DND-41 (cell line): ENCODE measurements at regions not wholly inside any gene's neighbourhood (a gene's known extent, or its start where the extent isn't known, plus 50 kb on each side); places are given as distances from the start of the nearest gene placed in this dataset.

ENCODE experiments used
- ATAC-seq: fragments of 200-7000 bp; cut with Tn5 transposase; 3 replicates; pipeline ENCODE4 v1.9.1; 2021; ENCODE audit warnings: low read depth; ENCODE audit not compliant: insufficient read depth
- DNase-seq: peaks from one replicate; pipeline ENCODE4 v3.0.0-alpha.2; 2020
- H2AFZ ChIP-seq: 2 replicates; pipeline ENCODE4 v1.6.0; 2012; ENCODE audit warnings: low read depth, low read length
- H3K27ac ChIP-seq: 2 replicates; pipeline ENCODE4 v1.5.1; 2012; ENCODE audit warnings: low read length, inconsistent platforms
- H3K27me3 ChIP-seq: fragments of 200-600 bp; sonication (generic); 2 replicates; pipeline ENCODE4 v1.6.0; 2012; ENCODE audit warnings: low read length, mild to moderate bottlenecking, inconsistent platforms; ENCODE audit not compliant: insufficient read depth, poor library complexity
- H3K36me3 ChIP-seq: 2 replicates; pipeline ENCODE4 v1.5.1; 2012; ENCODE audit warnings: low read length, inconsistent platforms; ENCODE audit not compliant: insufficient read depth
- H3K4me1 ChIP-seq: 2 replicates; pipeline ENCODE4 v1.5.1; 2012; ENCODE audit warnings: mild to moderate bottlenecking, low read length; ENCODE audit not compliant: insufficient read depth
- H3K4me2 ChIP-seq: 2 replicates; pipeline ENCODE4 v1.6.0; 2012; ENCODE audit warnings: mild to moderate bottlenecking, moderate library complexity, low read length, inconsistent platforms; ENCODE audit not compliant: insufficient read depth
- H3K4me3 ChIP-seq, 2 experiments: fragments of 200-600 bp in 1 of 2; shearing (Covaris generic) in 1 of 2; 2 replicates each; pipeline ENCODE4 v1.5.1; 2012 to 2016; ENCODE audit warnings: inconsistent platforms in 2 of 2, low read length in 2 of 2, mild to moderate bottlenecking in 2 of 2, low read depth in 1 of 2, moderate library complexity in 1 of 2
- H3K79me2 ChIP-seq: 2 replicates; pipeline ENCODE4 v1.6.0; 2012; ENCODE audit warnings: low read length, inconsistent platforms; ENCODE audit not compliant: insufficient read depth
- H3K9ac ChIP-seq: 2 replicates; pipeline ENCODE4 v1.6.0; 2012; ENCODE audit warnings: low read depth, mild to moderate bottlenecking, inconsistent platforms, low read length, moderate library complexity
- H3K9me3 ChIP-seq: 2 replicates; pipeline ENCODE4 v1.5.1; 2012; ENCODE audit warnings: low read length, moderate library complexity, mild to moderate bottlenecking, inconsistent platforms; ENCODE audit not compliant: insufficient read depth, severe bottlenecking
- H4K20me1 ChIP-seq: 2 replicates; pipeline ENCODE4 v1.6.0; 2012; ENCODE audit warnings: low read length; ENCODE audit not compliant: insufficient read depth
- EZH2 ChIP-seq: IDR thresholded peaks from 3 replicates; pipeline ENCODE4 v1.6.1; 2012; ENCODE audit warnings: borderline replicate concordance, low read depth, mild to moderate bottlenecking, moderate library complexity, low read length, inconsistent platforms; ENCODE audit not compliant: severe bottlenecking
- TF ChIP-seq, protein P1 (sequence below): IDR thresholded peaks from 2 replicates; pipeline ENCODE4 v1.5.1; 2012; ENCODE audit warnings: borderline replicate concordance, low read length, moderate library complexity, mild to moderate bottlenecking; ENCODE audit not compliant: poor library complexity, severe bottlenecking; ENCODE audit errors: extremely low read depth

GRCh38 chr2:41475959-41476358 lies 571.9 kb upstream of the PKDCC start:
- Histone ChIP-seq H3K79me2 (no peaks in the 10 kb centered on the region), H3K9me3 (peaks cover 3% of the 10 kb centered on the region), H2AFZ (no peak overlapping the region), H3K4me3 (no peak overlapping the region), H3K27me3 (no peaks in the 10 kb centered on the region), H3K27ac (no peak overlapping the region), H3K4me1 (no peaks in the 10 kb centered on the region), H3K36me3 (no peaks in the 10 kb centered on the region), H3K4me2 (no peak overlapping the region), H4K20me1 (no peaks in the 10 kb centered on the region), H3K9ac (no peak overlapping the region)
- DNase-seq (no peak), ATAC-seq (no peak)
- TF ChIP-seq EZH2, result no peak
- TF ChIP-seq, protein P1, sequence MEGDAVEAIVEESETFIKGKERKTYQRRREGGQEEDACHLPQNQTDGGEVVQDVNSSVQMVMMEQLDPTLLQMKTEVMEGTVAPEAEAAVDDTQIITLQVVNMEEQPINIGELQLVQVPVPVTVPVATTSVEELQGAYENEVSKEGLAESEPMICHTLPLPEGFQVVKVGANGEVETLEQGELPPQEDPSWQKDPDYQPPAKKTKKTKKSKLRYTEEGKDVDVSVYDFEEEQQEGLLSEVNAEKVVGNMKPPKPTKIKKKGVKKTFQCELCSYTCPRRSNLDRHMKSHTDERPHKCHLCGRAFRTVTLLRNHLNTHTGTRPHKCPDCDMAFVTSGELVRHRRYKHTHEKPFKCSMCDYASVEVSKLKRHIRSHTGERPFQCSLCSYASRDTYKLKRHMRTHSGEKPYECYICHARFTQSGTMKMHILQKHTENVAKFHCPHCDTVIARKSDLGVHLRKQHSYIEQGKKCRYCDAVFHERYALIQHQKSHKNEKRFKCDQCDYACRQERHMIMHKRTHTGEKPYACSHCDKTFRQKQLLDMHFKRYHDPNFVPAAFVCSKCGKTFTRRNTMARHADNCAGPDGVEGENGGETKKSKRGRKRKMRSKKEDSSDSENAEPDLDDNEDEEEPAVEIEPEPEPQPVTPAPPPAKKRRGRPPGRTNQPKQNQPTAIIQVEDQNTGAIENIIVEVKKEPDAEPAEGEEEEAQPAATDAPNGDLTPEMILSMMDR, result no peak

GRCh38 chr2:41482659-41483058 lies 565.2 kb upstream of the PKDCC start:
- no peak for ATAC-seq
- Histone ChIP-seq H3K27ac (no peak overlapping the region), H3K27me3 (no peaks in the 10 kb centered on the region), H2AFZ (no peak overlapping the region), H3K36me3 (no peaks in the 10 kb centered on the region), H3K4me2 (no peak overlapping the region), H3K9me3 (no peaks in the 10 kb centered on the region), H3K9ac (no peak overlapping the region), H3K79me2 (no peaks in the 10 kb centered on the region), H3K4me1 (no peaks in the 10 kb centered on the region), H3K4me3 (no peak overlapping the region), H4K20me1 (no peaks in the 10 kb centered on the region)
- TF ChIP-seq, protein P1, result no peak
- TF ChIP-seq EZH2, result no peak
- no peak for DNase-seq

DNA sequence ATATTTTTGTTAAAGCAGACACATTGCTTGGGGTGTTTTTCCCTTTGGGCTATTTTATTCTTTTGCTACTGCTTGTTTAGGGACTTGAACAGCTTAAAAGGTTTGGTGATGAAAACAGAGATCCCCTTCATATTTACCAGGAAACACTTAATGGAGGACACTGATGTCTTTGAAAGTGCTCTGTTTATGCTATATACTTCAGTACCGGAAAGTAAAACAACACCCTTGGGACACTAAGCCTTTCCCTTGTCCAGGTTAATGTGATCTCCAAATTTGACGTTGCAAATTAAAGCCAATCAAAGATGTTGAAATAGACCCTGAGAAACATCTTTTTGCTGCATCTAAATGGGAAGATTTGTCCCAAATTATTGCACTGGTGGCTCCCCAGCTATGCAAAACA lies 564.6 kb upstream of the PKDCC start:
- no peaks in the 10 kb centered on the region for H3K4me1 ChIP-seq
- no peak overlapping the region for H3K9ac ChIP-seq
- TF ChIP-seq EZH2, result no peak
- TF ChIP-seq, protein P1, result no peak
- no peak for ATAC-seq
- no peaks in the 10 kb centered on the region for H3K79me2 ChIP-seq
- no peak overlapping the region for H2AFZ ChIP-seq
- H4K20me1 ChIP-seq, result no peaks in the 10 kb centered on the region
- DNase-seq, result no peak
- H3K27ac ChIP-seq, result no peak overlapping the region
- no peak overlapping the region for H3K4me2 ChIP-seq
- no peaks in the 10 kb centered on the region for H3K36me3 ChIP-seq
- no peaks in the 10 kb centered on the region for H3K9me3 ChIP-seq
- no peaks in the 10 kb centered on the region for H3K27me3 ChIP-seq
- H3K4me3 ChIP-seq, result no peak overlapping the region
